Activated CD4-positive, alpha-beta T cell treated with anti-CD3 and anti-CD28 coated beads, Interleukin-2, amount 10 ng/mL, durations not matched to agents 7 days and 5 days (primary cell): ENCODE measurements at regions not wholly inside any gene's neighbourhood (a gene's known extent, or its start where the extent isn't known, plus 50 kb on each side); places are given as distances from the start of the nearest gene placed in this dataset.
"Not testable (repeated sequence)": the region's sequence is repeated elsewhere in the genome, so short reads cannot be mapped to it uniquely, and the experiment has no call there.

Experiments used
- CTCF ChIA-PET: fragments of 350-600 bp; sonication (Branson Sonifier 250); formaldehyde crosslinking; loops from one replicate; lab custom pipeline; 2021; ENCODE audit warnings: antibody characterized with exemption; lab: Charles Lee
- POLR2A ChIA-PET: fragments of 350-600 bp; sonication (Branson Sonifier 250); formaldehyde crosslinking; loops from one replicate; lab custom pipeline; 2021; ENCODE audit warnings: antibody characterized with exemption; lab: Charles Lee
- DNase-seq: peaks from one replicate; pipeline ENCODE4 v3.0.0-alpha.2; 2020
- H3K27ac Mint-ChIP-seq: one replicate; pipeline ENCODE4 v1.8.0; 2021; ENCODE audit warnings: mild to moderate bottlenecking, moderate library complexity, mixed read lengths
- H3K27me3 Mint-ChIP-seq: one replicate; pipeline ENCODE4 v1.8.0; 2021; ENCODE audit warnings: mixed read lengths
- H3K36me3 Mint-ChIP-seq: one replicate; pipeline ENCODE4 v1.8.0; 2021; ENCODE audit warnings: low read depth, mixed read lengths
- H3K4me1 Mint-ChIP-seq: one replicate; pipeline ENCODE4 v1.8.0; 2021; ENCODE audit warnings: mixed read lengths
- H3K4me3 Mint-ChIP-seq: one replicate; pipeline ENCODE4 v1.8.0; 2021; ENCODE audit warnings: mild to moderate bottlenecking, moderate library complexity, mixed read lengths
- H3K9me3 Mint-ChIP-seq: one replicate; pipeline ENCODE4 v1.8.0; 2021; ENCODE audit warnings: mixed read lengths

GRCh38 chr3:24687671-24688070 lies 193.0 kb upstream of the THRB start:
- no peak overlapping the region for H3K4me3 Mint-ChIP-seq
- H3K9me3 Mint-ChIP-seq = no peaks in the 10 kb centered on the region
- no peak overlapping the region for H3K27ac Mint-ChIP-seq
- no peaks in the 10 kb centered on the region for H3K36me3 Mint-ChIP-seq
- H3K4me1 Mint-ChIP-seq = peaks cover 8% of the 10 kb centered on the region
- DNase-seq = no peak
- peaks cover 22% of the 10 kb centered on the region for H3K27me3 Mint-ChIP-seq
- CTCF ChIA-PET = no interaction called here
- POLR2A ChIA-PET = no interaction called here

- Mint-ChIP-seq H3K4me1 (peaks cover 8% of the 10 kb centered on the region), H3K4me3 (no peak overlapping the region), H3K27me3 (peaks cover 15% of the 10 kb centered on the region), H3K36me3 (no peaks in the 10 kb centered on the region), H3K9me3 (no peaks in the 10 kb centered on the region), H3K27ac (no peak overlapping the region)
- DNase-seq = no peak
- CTCF ChIA-PET = interaction anchor here (1.1 kb wide), 1 partner anchor 8 kb away, joined by 3 read pairs; no protein-coding TSS in a partner anchor
- POLR2A ChIA-PET = no interaction called here
These were observed 193.9 kb upstream of the THRB start for GRCh38 chr3:24688446-24689148.

GRCh38 chr3:24689353-24689752 lies 194.7 kb upstream of the THRB start:
- no peaks in the 10 kb centered on the region for H3K36me3 Mint-ChIP-seq
- DNase-seq = no peak
- H3K27ac Mint-ChIP-seq = no peak overlapping the region
- H3K4me1 Mint-ChIP-seq = peaks cover 8% of the 10 kb centered on the region
- H3K9me3 Mint-ChIP-seq = no peaks in the 10 kb centered on the region
- H3K27me3 Mint-ChIP-seq = peaks cover 12% of the 10 kb centered on the region
- CTCF ChIA-PET = interaction anchor here (1.1 kb wide), 1 partner anchor 9 kb away, joined by 3 read pairs; no protein-coding TSS in a partner anchor
- no peak overlapping the region for H3K4me3 Mint-ChIP-seq
- POLR2A ChIA-PET = no interaction called here

GRCh38 chr3:24690777-24691176 lies 196.1 kb upstream of the THRB start:
- H3K27me3 Mint-ChIP-seq = peaks cover 8% of the 10 kb centered on the region
- H3K4me3 Mint-ChIP-seq = no peak overlapping the region
- CTCF ChIA-PET = no interaction called here
- H3K9me3 Mint-ChIP-seq = no peaks in the 10 kb centered on the region
- no peak for DNase-seq
- H3K4me1 Mint-ChIP-seq = peaks cover 8% of the 10 kb centered on the region
- POLR2A ChIA-PET = no interaction called here
- no peak overlapping the region for H3K27ac Mint-ChIP-seq
- H3K36me3 Mint-ChIP-seq = no peaks in the 10 kb centered on the region

GRCh38 chr3:24699078-24699477 lies 204.4 kb upstream of the THRB start:
- H3K27ac Mint-ChIP-seq, H3K9me3 Mint-ChIP-seq, H3K27me3 Mint-ChIP-seq, POLR2A ChIA-PET, H3K36me3 Mint-ChIP-seq, H3K4me1 Mint-ChIP-seq, DNase-seq, H3K4me3 Mint-ChIP-seq, CTCF ChIA-PET: not testable (repeated sequence)

GRCh38 chr3:24704496-24704895 lies 209.8 kb upstream of the THRB start:
- ChIA-PET CTCF (no interaction called here), POLR2A (no interaction called here)
- Mint-ChIP-seq H3K27ac (no peak overlapping the region), H3K9me3 (no peaks in the 10 kb centered on the region), H3K27me3 (no peaks in the 10 kb centered on the region), H3K36me3 (no peaks in the 10 kb centered on the region), H3K4me3 (no peak overlapping the region), H3K4me1 (no peaks in the 10 kb centered on the region)
- no peak for DNase-seq

GRCh38 chr3:24707936-24708335 lies 213.3 kb upstream of the THRB start:
- Mint-ChIP-seq H3K27me3 (no peaks in the 10 kb centered on the region), H3K27ac (no peak overlapping the region), H3K4me1 (no peaks in the 10 kb centered on the region), H3K9me3 (no peaks in the 10 kb centered on the region), H3K4me3 (no peak overlapping the region), H3K36me3 (no peaks in the 10 kb centered on the region)
- POLR2A ChIA-PET = no interaction called here
- CTCF ChIA-PET = no interaction called here
- no peak for DNase-seq

GRCh38 chr3:24709956-24710355 lies 215.3 kb upstream of the THRB start:
- H3K36me3 Mint-ChIP-seq = no peaks in the 10 kb centered on the region
- CTCF ChIA-PET = interaction anchor here (0.5 to 0.6 kb wide), 2 partner anchors 97 to 174 kb away, joined by 3 to 4 read pairs; no protein-coding TSS in a partner anchor
- H3K27ac Mint-ChIP-seq = no peak overlapping the region

GRCh38 chr3:24713516-24713915 lies 218.9 kb upstream of the THRB start:
- H3K4me1 Mint-ChIP-seq = no peaks in the 10 kb centered on the region
- ChIA-PET CTCF (no interaction called here), POLR2A (no interaction called here)
- no peaks in the 10 kb centered on the region for H3K27me3 Mint-ChIP-seq
- no peak for DNase-seq
- no peak overlapping the region for H3K27ac Mint-ChIP-seq
- no peaks in the 10 kb centered on the region for H3K36me3 Mint-ChIP-seq
- no peak overlapping the region for H3K4me3 Mint-ChIP-seq
- no peaks in the 10 kb centered on the region for H3K9me3 Mint-ChIP-seq

More at GRCh38 chr3:24709956-24710355, 215.3 kb upstream of the THRB start:
- Mint-ChIP-seq H3K27me3 (no peaks in the 10 kb centered on the region), H3K9me3 (no peaks in the 10 kb centered on the region), H3K4me3 (no peak overlapping the region), H3K4me1 (no peaks in the 10 kb centered on the region)
- POLR2A ChIA-PET = no interaction called here
- DNase-seq = no peak

- POLR2A ChIA-PET = no interaction called here
- H3K4me3 Mint-ChIP-seq = no peak overlapping the region
These were observed 219.8 kb upstream of the THRB start for GRCh38 chr3:24714436-24714835.

GRCh38 chr3:24715171-24715792 lies 220.6 kb upstream of the THRB start:
- Mint-ChIP-seq H3K4me3 (no peak overlapping the region), H3K27ac (no peak overlapping the region), H3K36me3 (no peaks in the 10 kb centered on the region), H3K27me3 (no peaks in the 10 kb centered on the region), H3K4me1 (no peaks in the 10 kb centered on the region), H3K9me3 (no peaks in the 10 kb centered on the region)
- POLR2A ChIA-PET = no interaction called here
- DNase-seq = no peak
- CTCF ChIA-PET = interaction anchor here (1.4 kb wide), 1 partner anchor 20 kb away, joined by 3 read pairs; no protein-coding TSS in a partner anchor

More at GRCh38 chr3:24714436-24714835, 219.8 kb upstream of the THRB start:
- no peak for DNase-seq
- CTCF ChIA-PET = no interaction called here
- Mint-ChIP-seq H3K27me3 (no peaks in the 10 kb centered on the region), H3K4me1 (no peaks in the 10 kb centered on the region), H3K9me3 (no peaks in the 10 kb centered on the region), H3K36me3 (no peaks in the 10 kb centered on the region), H3K27ac (no peak overlapping the region)

GRCh38 chr3:24722087-24722486 lies 227.4 kb upstream of the THRB start:
- no peak overlapping the region for H3K27ac Mint-ChIP-seq

GRCh38 chr3:24725514-24726255 lies 231.0 kb upstream of the THRB start:
- Mint-ChIP-seq H3K27ac (no peak overlapping the region), H3K9me3 (no peaks in the 10 kb centered on the region), H3K27me3 (no peaks in the 10 kb centered on the region), H3K4me1 (no peaks in the 10 kb centered on the region), H3K36me3 (no peaks in the 10 kb centered on the region), H3K4me3 (no peak overlapping the region)
- ChIA-PET POLR2A (no interaction called here), CTCF (interaction anchor here (0.6 kb wide), 1 partner anchor 20 kb away, joined by 3 read pairs; no protein-coding TSS in a partner anchor)
- no peak for DNase-seq

More at GRCh38 chr3:24722087-24722486, 227.4 kb upstream of the THRB start:
- DNase-seq = no peak
- H3K4me1 Mint-ChIP-seq = no peaks in the 10 kb centered on the region
- H3K27me3 Mint-ChIP-seq = no peaks in the 10 kb centered on the region
- H3K9me3 Mint-ChIP-seq = no peaks in the 10 kb centered on the region
- POLR2A ChIA-PET = no interaction called here
- H3K36me3 Mint-ChIP-seq = no peaks in the 10 kb centered on the region
- CTCF ChIA-PET = no interaction called here
- no peak overlapping the region for H3K4me3 Mint-ChIP-seq
